ENCODE measurements at regions not wholly inside any gene's neighbourhood (a gene's known extent, or its start where the extent isn't known, plus 50 kb on each side); places are given as distances from the start of the nearest gene placed in this dataset.

GRCh38 chr1:59136541-59137275 is 160.2 kb upstream of the FGGY start:
- DNase-seq = no peak

GRCh38 chr1:59137276-59137615 is 159.6 kb upstream of the FGGY start:
- no peak for DNase-seq

GRCh38 chr1:59137968-59138367 is 158.9 kb upstream of the FGGY start:
- DNase-seq = no peak

GRCh38 chr1:59138402-59138801 is 158.5 kb upstream of the FGGY start:
- DNase-seq = no peak

GRCh38 chr1:59139396-59139795 is 157.5 kb upstream of the FGGY start:
- DNase-seq = peak; percentile 63

- DNase-seq = no peak
Measured at GRCh38 chr1:59141267-59141863, 155.5 kb upstream of the FGGY start.

GRCh38 chr1:59142311-59143132 is 154.4 kb upstream of the FGGY start:
- DNase-seq = no peak

GRCh38 chr1:59143133-59143487 is 153.8 kb upstream of the FGGY start:
- peak; percentile 63 for DNase-seq

- DNase-seq = peak; percentile 21
Measured at GRCh38 chr1:59143811-59144210, 153.1 kb upstream of the FGGY start.

- no peak for DNase-seq
Measured at GRCh38 chr1:59144959-59145358, 151.9 kb upstream of the FGGY start.

GRCh38 chr1:59146056-59146455 is 150.8 kb upstream of the FGGY start:
- no peak for DNase-seq

- DNase-seq = peak; percentile 79
Measured at GRCh38 chr1:59146651-59147358, 150.1 kb upstream of the FGGY start.

- DNase-seq = no peak
Measured at GRCh38 chr1:59149435-59149834, 147.5 kb upstream of the FGGY start.

GRCh38 chr1:59150577-59151386 is 146.1 kb upstream of the FGGY start:
- DNase-seq = peak; percentile 87

GRCh38 chr1:59151387-59151761 is 145.5 kb upstream of the FGGY start:
- no peak for DNase-seq

- DNase-seq = no peak
Measured at GRCh38 chr1:59151860-59152259, 145.0 kb upstream of the FGGY start.

- no peak for DNase-seq
Measured at GRCh38 chr1:59152511-59152910, 144.4 kb upstream of the FGGY start.

GRCh38 chr1:59154401-59154800 is 142.5 kb upstream of the FGGY start:
- no peak for DNase-seq

- DNase-seq = no peak
Measured at GRCh38 chr1:59155351-59155750, 141.5 kb upstream of the FGGY start.

GRCh38 chr1:59156051-59156450 is 140.8 kb upstream of the FGGY start:
- DNase-seq = no peak

GRCh38 chr1:59156526-59157199 is 140.2 kb upstream of the FGGY start:
- peak; percentile 17 for DNase-seq

GRCh38 chr1:59158321-59158720 is 138.6 kb upstream of the FGGY start:
- DNase-seq = no peak

Data from DMS53 (cell line).